ENCODE measurements at regions not wholly inside any gene's neighbourhood (a gene's known extent, or its start where the extent isn't known, plus 50 kb on each side); places are given as distances from the start of the nearest gene placed in this dataset.

GRCh38 chr15:46921891-46922290 is 795.4 kb upstream of the SEMA6D start:
- Mint-ChIP-seq H3K36me3 (ENCODE audit: insufficient read depth in 1 of 3, low read depth in 3 of 3) (no peaks in the 10 kb centered on the region), H3K27ac (no peak overlapping the region; a peak in 1 of 7 replicates), H3K4me3 (no peak overlapping the region), H3K9me3 (no peaks in the 10 kb centered on the region; a peak in 1 of 5 replicates), H3K4me1 (no peaks in the 10 kb centered on the region), H3K27me3 (ENCODE audit: low read depth) (no peaks in the 10 kb centered on the region)
- H4K5ac ChIP-seq (ENCODE audit: insufficient read length, low read depth, low read length) = no peak overlapping the region
- no peak overlapping the region for H3K23ac ChIP-seq (ENCODE audit: insufficient read length, low read depth, low read length)
- H3K56ac ChIP-seq (ENCODE audit: insufficient read length, low read depth, low read length) = no peak overlapping the region
- no peak overlapping the region for H3K4ac ChIP-seq (ENCODE audit: low read depth, low read length)
- H2AFZ ChIP-seq (ENCODE audit: low read length) = no peak overlapping the region
- no peak overlapping the region for H2AK5ac ChIP-seq (ENCODE audit: insufficient read length, low read length)
- no peaks in the 10 kb centered on the region for H3K4me1 ChIP-seq (ENCODE audit: insufficient read depth, low read length)
- no peak for TF ChIP-seq CTCF (conservative IDR thresholded peaks at IDR 0.05)
- no peak overlapping the region for H3K18ac ChIP-seq (ENCODE audit: insufficient read length, low read depth, low read length)
- no peak overlapping the region for H3K9ac ChIP-seq (ENCODE audit: extremely low read depth, insufficient read length, low read length)
- H3K27ac ChIP-seq (ENCODE audit: insufficient read length, low read depth, low read length) = no peak overlapping the region
- no peaks in the 10 kb centered on the region for H3K23me2 ChIP-seq (ENCODE audit: insufficient read length, low read depth, low read length, poor library complexity, severe bottlenecking)
- no peak overlapping the region for H3T11ph ChIP-seq (ENCODE audit: low read length)
- H2BK12ac ChIP-seq (ENCODE audit: insufficient read length, low read depth, low read length) = no peak overlapping the region
- H2BK15ac ChIP-seq (ENCODE audit: low read depth, low read length) = no peak overlapping the region
- no peaks in the 10 kb centered on the region for H3K9me3 ChIP-seq (ENCODE audit: control insufficient read depth, low read depth, low read length)
- H2BK5ac ChIP-seq (ENCODE audit: insufficient read length, low read length) = no peak overlapping the region
- H2BK120ac ChIP-seq (ENCODE audit: low read depth, low read length, poor library complexity, severe bottlenecking) = no peak overlapping the region
- no peak overlapping the region for H3K4me2 ChIP-seq (ENCODE audit: insufficient read depth, insufficient read length, low read length)
- H3K14ac ChIP-seq (ENCODE audit: insufficient read depth, low read length) = no peak overlapping the region
- no peaks in the 10 kb centered on the region for H3K79me2 ChIP-seq (ENCODE audit: insufficient read depth, low read length)
- WGBS (ENCODE audit: extremely low coverage, insufficient read length, low lambda C conversion rate) = no CpG with 5 or more reads among the region's 3 CpGs
- H3K27me3 ChIP-seq (ENCODE audit: insufficient read depth, low read length) = no peaks in the 10 kb centered on the region
- no peak overlapping the region for H4K91ac ChIP-seq (ENCODE audit: insufficient read length, low read depth, low read length)
- no peaks in the 10 kb centered on the region for H3K79me1 ChIP-seq (ENCODE audit: insufficient read depth, low read depth, low read length, poor library complexity, severe bottlenecking)
- H4K8ac ChIP-seq (replicated peaks; ENCODE audit: insufficient read length, low read depth, low read length) = no peak overlapping the region
- no peak for DNase-seq
- no peak overlapping the region for H2BK20ac ChIP-seq (ENCODE audit: low read depth, low read length, poor library complexity, severe bottlenecking)
- H4K20me1 ChIP-seq (ENCODE audit: control insufficient read depth, insufficient read depth, insufficient read length) = no peaks in the 10 kb centered on the region

All from H9 (cell line).